ENCODE measurements at regions not wholly inside any gene's neighbourhood (a gene's known extent, or its start where the extent isn't known, plus 50 kb on each side); places are given as distances from the start of the nearest gene placed in this dataset.
A peak's percentile ranks its signal among the peaks of the same experiment; 100 is the strongest.

DNA sequence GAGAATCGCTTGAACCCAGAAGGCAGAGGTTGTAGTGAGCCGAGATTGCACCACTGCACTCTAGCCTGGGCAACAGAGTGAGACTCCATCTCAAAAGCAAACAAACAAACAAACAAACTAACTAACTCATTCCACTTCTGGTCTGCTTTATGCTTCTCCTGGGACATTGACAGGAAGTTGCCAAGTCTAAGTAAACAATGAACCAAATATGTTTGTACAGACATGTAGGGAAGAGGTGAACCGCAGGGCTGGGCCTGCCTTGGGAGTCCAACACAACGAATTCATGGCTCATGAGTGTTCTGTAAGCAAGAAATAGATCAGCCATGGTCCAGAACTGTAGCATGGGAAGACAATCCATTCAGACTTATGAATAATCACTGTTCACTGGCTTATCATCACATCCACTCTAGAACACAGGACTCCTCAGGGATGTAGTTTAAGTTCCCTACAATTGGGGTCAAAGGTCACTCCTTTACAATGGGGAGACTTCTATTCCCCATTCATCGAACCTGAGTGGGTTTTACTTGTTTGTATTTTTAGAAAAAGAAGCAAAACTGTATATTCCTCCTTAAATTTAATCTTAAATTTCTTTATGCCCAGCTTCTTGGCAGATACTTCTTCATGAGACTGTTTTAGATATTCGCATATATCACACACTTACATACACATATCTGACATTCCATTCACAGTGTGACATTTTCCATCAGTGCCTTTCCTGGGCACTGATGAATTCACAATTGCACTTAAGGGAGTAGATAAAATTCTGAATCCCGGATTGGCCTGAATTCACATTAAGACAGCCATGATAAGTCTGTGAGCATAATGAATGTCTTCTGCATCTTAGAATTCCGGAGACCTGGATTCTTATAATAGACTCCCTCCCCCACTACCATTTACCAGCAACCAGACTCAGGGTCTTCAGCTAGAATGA lies 159.1 kb upstream of the EEPD1 start:
- Histone ChIP-seq H3K36me3 (ENCODE audit: insufficient read depth, low read length) (no peaks in the 10 kb centered on the region), H3K9me3 (ENCODE audit: low read length) (no peaks in the 10 kb centered on the region), H3K4me3 (ENCODE audit: low read length) (no peak overlapping the region), H3K27me3 (ENCODE audit: insufficient read depth, low read length, poor library complexity, severe bottlenecking) (no peaks in the 10 kb centered on the region), H3K4me1 (ENCODE audit: insufficient read depth, low read length) (no peaks in the 10 kb centered on the region), H3K27ac (ENCODE audit: low read depth, low read length) (no peak overlapping the region)
- ChIA-PET POLR2A (no interaction called here), CTCF (interaction anchor here (1.7 kb wide), 1 partner anchor 298 kb away, joined by 6 read pairs; no protein-coding TSS in a partner anchor)
- Mint-ChIP-seq H3K27ac (no peak overlapping the region), H3K36me3 (no peaks in the 10 kb centered on the region), H3K9me3 (no peaks in the 10 kb centered on the region), H3K27me3 (peaks cover 0 to 2% of the 10 kb centered on the region in 2 donors), H3K4me1 (no peaks in the 10 kb centered on the region), H3K4me3 (no peak overlapping the region)
- DNase-seq, result no peak

DNA sequence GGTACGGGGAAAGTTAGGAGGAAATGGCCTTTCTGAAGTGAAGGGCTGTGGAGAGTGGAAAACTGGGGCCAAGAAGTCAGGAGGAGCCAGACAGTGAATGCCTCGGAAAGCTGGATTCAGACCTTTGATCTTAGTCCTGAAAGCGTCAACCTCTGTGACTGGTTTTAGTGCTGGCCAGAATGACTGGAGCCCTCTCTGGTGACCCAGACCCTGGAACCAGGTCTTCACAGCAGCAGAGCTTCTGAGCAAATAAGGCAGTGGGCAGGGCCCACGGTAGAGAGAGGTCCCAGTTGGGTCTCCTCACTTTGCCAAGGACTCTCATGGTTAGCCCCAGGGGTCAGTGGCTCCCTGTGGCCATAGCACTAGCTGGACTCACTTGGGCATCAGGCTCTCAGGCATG lies 157.7 kb upstream of the EEPD1 start:
- POLR2A ChIA-PET, result no interaction called here
- no peak overlapping the region for H3K27ac Mint-ChIP-seq
- CTCF ChIA-PET, result interaction anchor here (1.7 kb wide), 2 partner anchors 10 to 296 kb away, joined by 3 to 6 read pairs; no protein-coding TSS in a partner anchor
- Histone ChIP-seq H3K36me3 (ENCODE audit: insufficient read depth, low read length) (no peaks in the 10 kb centered on the region), H3K27me3 (ENCODE audit: insufficient read depth, low read length, poor library complexity, severe bottlenecking) (no peaks in the 10 kb centered on the region), H3K4me1 (ENCODE audit: insufficient read depth, low read length) (no peaks in the 10 kb centered on the region), H3K4me3 (ENCODE audit: low read length) (no peak overlapping the region), H3K9me3 (ENCODE audit: low read length) (no peaks in the 10 kb centered on the region), H3K27ac (ENCODE audit: low read depth, low read length) (no peak overlapping the region)
- H3K4me1 Mint-ChIP-seq, result no peaks in the 10 kb centered on the region
- H3K4me3 Mint-ChIP-seq, result no peak overlapping the region
- no peaks in the 10 kb centered on the region for H3K36me3 Mint-ChIP-seq
- no peaks in the 10 kb centered on the region for H3K9me3 Mint-ChIP-seq
- no peak for DNase-seq
- H3K27me3 Mint-ChIP-seq, result peaks cover 0 to 2% of the 10 kb centered on the region in 2 donors

DNA sequence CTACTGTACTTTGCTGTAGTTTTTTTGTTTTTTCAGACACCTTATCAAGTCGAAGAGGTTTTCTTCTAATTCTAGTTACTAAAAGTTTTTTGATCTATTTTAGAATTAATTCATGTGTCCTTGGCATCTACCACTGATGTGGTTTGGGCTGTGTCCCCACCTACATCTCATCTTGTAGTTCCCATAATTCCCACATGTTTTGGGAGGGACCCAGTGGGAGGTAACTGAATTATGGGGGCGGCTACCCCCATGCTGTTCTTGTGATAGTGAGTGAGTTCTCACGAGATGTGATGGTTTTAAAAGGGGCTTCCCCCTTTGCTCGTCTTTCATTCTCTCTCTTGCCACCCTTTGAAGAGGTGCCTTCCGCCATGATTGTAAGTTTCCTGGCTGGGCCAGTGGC lies 154.6 kb upstream of the EEPD1 start:
- ChIA-PET POLR2A (no interaction called here), CTCF (no interaction called here)
- peak overlapping the region in 1 of 8 donors; percentile 21 for H3K27ac Mint-ChIP-seq
- Histone ChIP-seq H3K27me3 (ENCODE audit: insufficient read depth, low read length, poor library complexity, severe bottlenecking) (no peaks in the 10 kb centered on the region), H3K4me1 (ENCODE audit: insufficient read depth, low read length) (no peaks in the 10 kb centered on the region), H3K27ac (ENCODE audit: low read depth, low read length) (no peak overlapping the region), H3K4me3 (ENCODE audit: low read length) (no peak overlapping the region), H3K36me3 (ENCODE audit: insufficient read depth, low read length) (no peaks in the 10 kb centered on the region), H3K9me3 (ENCODE audit: low read length) (no peaks in the 10 kb centered on the region)
- H3K4me1 Mint-ChIP-seq, result no peaks in the 10 kb centered on the region
- no peaks in the 10 kb centered on the region for H3K36me3 Mint-ChIP-seq
- DNase-seq, result no peak
- peaks cover 0 to 2% of the 10 kb centered on the region in 2 donors for H3K27me3 Mint-ChIP-seq
- no peak overlapping the region for H3K4me3 Mint-ChIP-seq
- no peaks in the 10 kb centered on the region for H3K9me3 Mint-ChIP-seq

DNA sequence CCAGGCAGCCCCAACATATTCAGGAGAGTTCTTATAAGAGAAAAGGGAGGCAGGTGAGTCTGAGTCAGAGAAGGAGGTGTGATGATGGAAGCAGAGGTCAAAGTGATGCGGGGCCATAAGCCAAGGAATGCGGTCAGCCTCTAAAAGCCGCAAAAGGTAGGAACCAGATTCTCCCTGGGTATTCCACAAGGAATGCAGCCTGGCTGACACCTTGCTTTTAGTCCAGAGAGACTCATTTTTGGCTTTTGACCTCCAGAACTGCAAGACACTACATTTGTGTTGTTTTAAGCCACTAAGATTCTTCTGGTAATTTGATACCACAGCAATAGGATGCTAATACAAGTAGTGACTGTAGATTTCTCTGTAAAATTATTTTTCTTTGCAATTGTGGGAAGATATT lies 151.5 kb upstream of the EEPD1 start:
- H3K36me3 Mint-ChIP-seq, result no peaks in the 10 kb centered on the region
- no peaks in the 10 kb centered on the region for H3K27me3 ChIP-seq (ENCODE audit: insufficient read depth, low read length, poor library complexity, severe bottlenecking)
- no peak overlapping the region for H3K4me3 Mint-ChIP-seq
- no peaks in the 10 kb centered on the region for H3K4me1 ChIP-seq (ENCODE audit: insufficient read depth, low read length)
- no peaks in the 10 kb centered on the region for H3K9me3 ChIP-seq (ENCODE audit: low read length)
- CTCF ChIA-PET, result no interaction called here
- no peak for DNase-seq
- no peak overlapping the region for H3K4me3 ChIP-seq (ENCODE audit: low read length)
- H3K4me1 Mint-ChIP-seq, result peaks cover 0 to 3% (median 0%) of the 10 kb centered on the region in 3 donors
- H3K27ac ChIP-seq (ENCODE audit: low read depth, low read length), result no peak overlapping the region
- no peaks in the 10 kb centered on the region for H3K36me3 ChIP-seq (ENCODE audit: insufficient read depth, low read length)
- H3K27me3 Mint-ChIP-seq, result peaks cover 0 to 2% of the 10 kb centered on the region in 2 donors
- POLR2A ChIA-PET, result no interaction called here
- H3K27ac Mint-ChIP-seq, result no peak overlapping the region
- peaks cover 0 to 2% (median 0%) of the 10 kb centered on the region in 5 donors for H3K9me3 Mint-ChIP-seq

DNA sequence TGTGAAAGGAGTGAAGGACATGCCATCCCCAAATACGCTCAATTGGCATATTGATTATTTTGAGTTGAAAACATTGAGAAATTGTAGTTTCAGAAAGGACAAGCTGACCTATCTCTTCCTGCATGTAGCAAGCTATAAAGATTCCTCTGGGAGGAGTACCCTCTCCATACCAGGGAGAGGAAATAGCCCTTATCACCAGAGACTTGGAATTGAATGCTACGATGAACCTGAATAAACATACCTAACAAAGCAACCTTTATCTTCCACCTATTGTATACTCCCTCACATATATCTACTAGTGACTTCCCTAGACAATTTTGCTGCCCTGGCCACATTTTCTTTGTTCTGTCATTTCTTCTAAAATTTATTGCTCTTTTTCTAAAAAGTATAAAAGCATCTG lies 150.2 kb upstream of the EEPD1 start:
- Mint-ChIP-seq H3K36me3 (no peaks in the 10 kb centered on the region), H3K27ac (no peak overlapping the region), H3K4me1 (peaks cover 0 to 3% (median 0%) of the 10 kb centered on the region in 3 donors), H3K9me3 (peaks cover 0 to 2% (median 0%) of the 10 kb centered on the region in 5 donors), H3K27me3 (no peaks in the 10 kb centered on the region), H3K4me3 (no peak overlapping the region)
- Histone ChIP-seq H3K9me3 (ENCODE audit: low read length) (no peaks in the 10 kb centered on the region), H3K27me3 (ENCODE audit: insufficient read depth, low read length, poor library complexity, severe bottlenecking) (no peaks in the 10 kb centered on the region), H3K4me1 (ENCODE audit: insufficient read depth, low read length) (no peaks in the 10 kb centered on the region), H3K4me3 (ENCODE audit: low read length) (no peak overlapping the region), H3K27ac (ENCODE audit: low read depth, low read length) (no peak overlapping the region), H3K36me3 (ENCODE audit: insufficient read depth, low read length) (no peaks in the 10 kb centered on the region)
- ChIA-PET CTCF (no interaction called here), POLR2A (no interaction called here)
- DNase-seq, result no peak

DNA sequence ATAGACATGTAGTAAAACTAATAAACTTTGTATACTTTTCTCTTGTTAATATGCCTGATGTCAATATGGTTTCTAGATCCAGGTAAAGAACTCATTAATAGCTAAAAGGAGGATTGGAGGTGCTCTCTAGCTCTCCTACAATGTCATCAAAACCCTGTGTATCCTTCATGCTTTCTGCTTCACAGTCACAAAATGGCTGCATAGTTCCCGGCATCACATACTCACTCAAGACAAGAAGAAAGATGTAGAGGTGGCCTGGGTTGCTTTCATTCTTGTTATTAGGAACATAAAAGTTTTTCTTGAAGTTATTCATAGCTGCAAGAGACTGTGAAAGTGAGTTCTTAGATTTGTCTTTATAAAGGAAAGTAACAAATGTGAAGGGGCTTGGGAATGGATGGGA lies 149.7 kb upstream of the EEPD1 start:
- peaks cover 0 to 3% (median 0%) of the 10 kb centered on the region in 3 donors for H3K4me1 Mint-ChIP-seq
- H3K27ac ChIP-seq (ENCODE audit: low read depth, low read length), result no peak overlapping the region
- H3K36me3 Mint-ChIP-seq, result no peaks in the 10 kb centered on the region
- H3K4me3 ChIP-seq (ENCODE audit: low read length), result no peak overlapping the region
- H3K36me3 ChIP-seq (ENCODE audit: insufficient read depth, low read length), result no peaks in the 10 kb centered on the region
- no peak for DNase-seq
- no peak overlapping the region for H3K4me3 Mint-ChIP-seq
- no peaks in the 10 kb centered on the region for H3K4me1 ChIP-seq (ENCODE audit: insufficient read depth, low read length)
- CTCF ChIA-PET, result no interaction called here
- H3K9me3 ChIP-seq (ENCODE audit: low read length), result no peaks in the 10 kb centered on the region
- H3K27me3 ChIP-seq (ENCODE audit: insufficient read depth, low read length, poor library complexity, severe bottlenecking), result no peaks in the 10 kb centered on the region
- peaks cover 0 to 2% (median 0%) of the 10 kb centered on the region in 5 donors for H3K9me3 Mint-ChIP-seq
- POLR2A ChIA-PET, result no interaction called here
- H3K27me3 Mint-ChIP-seq, result no peaks in the 10 kb centered on the region
- H3K27ac Mint-ChIP-seq, result no peak overlapping the region

DNA sequence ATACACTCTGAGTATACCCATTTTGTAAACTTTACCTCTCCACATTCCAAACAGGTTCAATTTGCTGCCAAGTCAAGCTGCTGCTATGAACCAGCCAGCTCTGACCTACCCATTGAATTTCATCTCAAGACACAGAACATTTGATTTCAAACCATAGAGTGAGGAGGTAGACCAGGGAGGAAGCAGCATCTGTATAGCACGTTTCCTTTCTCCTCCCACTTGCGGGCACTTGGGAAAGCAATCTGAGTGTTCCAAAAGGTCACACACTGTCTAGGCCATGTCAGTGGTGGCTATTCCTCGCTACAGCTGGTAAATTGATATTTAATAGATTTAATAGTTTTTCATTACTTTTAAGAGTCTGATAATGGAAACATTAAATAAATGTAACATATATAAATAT lies 147.8 kb upstream of the EEPD1 start:
- ChIA-PET CTCF (interaction anchor here (1.0 kb wide), 1 partner anchor 20 kb away, joined by 4 read pairs; no protein-coding TSS in a partner anchor), POLR2A (no interaction called here)
- Mint-ChIP-seq H3K36me3 (no peaks in the 10 kb centered on the region), H3K4me1 (peaks cover 0 to 3% (median 0%) of the 10 kb centered on the region in 3 donors), H3K4me3 (no peak overlapping the region), H3K9me3 (peaks cover 0 to 2% (median 0%) of the 10 kb centered on the region in 5 donors), H3K27ac (no peak overlapping the region), H3K27me3 (no peaks in the 10 kb centered on the region)
- H3K36me3 ChIP-seq (ENCODE audit: insufficient read depth, low read length), result no peaks in the 10 kb centered on the region
- H3K27me3 ChIP-seq (ENCODE audit: insufficient read depth, low read length, poor library complexity, severe bottlenecking), result no peaks in the 10 kb centered on the region
- H3K9me3 ChIP-seq (ENCODE audit: low read length), result no peaks in the 10 kb centered on the region
- no peak overlapping the region for H3K27ac ChIP-seq (ENCODE audit: low read depth, low read length)
- H3K4me1 ChIP-seq (ENCODE audit: insufficient read depth, low read length), result no peaks in the 10 kb centered on the region
- H3K4me3 ChIP-seq (ENCODE audit: low read length), result no peak overlapping the region
- DNase-seq, result no peak

DNA sequence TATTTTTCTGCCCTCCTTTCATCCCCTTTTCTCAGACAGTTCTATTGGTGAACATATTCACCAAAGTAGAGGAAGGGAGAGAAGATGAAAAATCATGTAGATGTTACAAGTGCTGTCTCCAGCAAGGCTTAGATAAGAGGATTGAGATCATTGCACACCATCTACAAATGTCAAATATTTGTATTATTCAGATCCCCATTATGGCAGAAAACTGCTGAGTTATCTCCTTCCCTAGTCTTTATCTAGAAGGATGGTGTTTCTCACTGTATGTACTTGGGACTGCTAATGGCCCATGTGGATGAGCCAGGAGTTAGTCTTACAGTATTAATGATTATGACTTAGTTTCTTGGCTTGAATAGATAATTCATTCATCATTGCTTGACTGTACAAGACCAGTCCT lies 147.2 kb upstream of the EEPD1 start:
- no peaks in the 10 kb centered on the region for H3K36me3 Mint-ChIP-seq
- no peaks in the 10 kb centered on the region for H3K27me3 Mint-ChIP-seq
- ChIA-PET POLR2A (no interaction called here), CTCF (no interaction called here)
- Histone ChIP-seq H3K9me3 (ENCODE audit: low read length) (no peaks in the 10 kb centered on the region), H3K36me3 (ENCODE audit: insufficient read depth, low read length) (no peaks in the 10 kb centered on the region), H3K4me1 (ENCODE audit: insufficient read depth, low read length) (no peaks in the 10 kb centered on the region), H3K4me3 (ENCODE audit: low read length) (no peak overlapping the region), H3K27me3 (ENCODE audit: insufficient read depth, low read length, poor library complexity, severe bottlenecking) (no peaks in the 10 kb centered on the region), H3K27ac (ENCODE audit: low read depth, low read length) (no peak overlapping the region)
- H3K9me3 Mint-ChIP-seq, result peaks cover 0 to 2% (median 0%) of the 10 kb centered on the region in 5 donors
- H3K4me3 Mint-ChIP-seq, result no peak overlapping the region
- no peak overlapping the region for H3K27ac Mint-ChIP-seq
- no peak for DNase-seq
- peaks cover 0 to 3% (median 0%) of the 10 kb centered on the region in 3 donors for H3K4me1 Mint-ChIP-seq
